Memory B cell (primary cell): ENCODE measurements at regions not wholly inside any gene's neighbourhood (a gene's known extent, or its start where the extent isn't known, plus 50 kb on each side); places are given as distances from the start of the nearest gene placed in this dataset.
"Not testable (repeated sequence)": the region's sequence is repeated elsewhere in the genome, so short reads cannot be mapped to it uniquely, and the experiment has no call there.

Experiments used
- ATAC-seq: fragments of 150-1000 bp; cut with Tn5 transposase; 2 replicates; pipeline ENCODE4 v1.10.0; 2021; ENCODE audit warnings: low read depth, mild to moderate bottlenecking, moderate library complexity
- DNase-seq, 2 donors: peaks; one replicate each; pipeline ENCODE4 v3.0.0; 2022; ENCODE audit warnings: low spot score in 2 of 2
- H3K27ac Mint-ChIP-seq: one replicate; pipeline ENCODE4 v1.8.0; 2022; ENCODE audit warnings: mild to moderate bottlenecking, moderate library complexity, mixed read lengths
- H3K27me3 Mint-ChIP-seq: one replicate; pipeline ENCODE4 v1.8.0; 2022; ENCODE audit warnings: mixed read lengths
- H3K36me3 Mint-ChIP-seq: one replicate; pipeline ENCODE4 v1.8.0; 2022; ENCODE audit warnings: mild to moderate bottlenecking, mixed read lengths
- H3K4me1 Mint-ChIP-seq: one replicate; pipeline ENCODE4 v1.8.0; 2022; ENCODE audit warnings: mixed read lengths
- H3K4me3 Mint-ChIP-seq: one replicate; pipeline ENCODE4 v1.8.0; 2022; ENCODE audit warnings: mild to moderate bottlenecking, moderate library complexity, mixed read lengths
- H3K9me3 Mint-ChIP-seq: one replicate; pipeline ENCODE4 v1.8.0; 2022; ENCODE audit warnings: mixed read lengths

- DNase-seq (no peak), ATAC-seq (no peak)
- no peaks in the 10 kb centered on the region for H3K36me3 Mint-ChIP-seq
- no peaks in the 10 kb centered on the region for H3K9me3 Mint-ChIP-seq
- no peak overlapping the region for H3K27ac Mint-ChIP-seq
- no peaks in the 10 kb centered on the region for H3K27me3 Mint-ChIP-seq
- no peak overlapping the region for H3K4me3 Mint-ChIP-seq
- H3K4me1 Mint-ChIP-seq = no peaks in the 10 kb centered on the region
Observed at GRCh38 chr7:113179313-113179712, 61.0 kb upstream of the SMIM30 start.

- DNase-seq = no peak
- H3K4me3 Mint-ChIP-seq = no peak overlapping the region
- H3K27me3 Mint-ChIP-seq = peaks cover 5% of the 10 kb centered on the region
Observed at GRCh38 chr7:113176836-113177235, 58.5 kb upstream of the SMIM30 start.

GRCh38 chr7:113176180-113176579 lies 57.8 kb upstream of the SMIM30 start:
- H3K4me3 Mint-ChIP-seq, H3K27ac Mint-ChIP-seq, H3K4me1 Mint-ChIP-seq, DNase-seq, H3K27me3 Mint-ChIP-seq, ATAC-seq, H3K9me3 Mint-ChIP-seq, H3K36me3 Mint-ChIP-seq: not testable (repeated sequence)

More at GRCh38 chr7:113176836-113177235, 58.5 kb upstream of the SMIM30 start:
- no peak overlapping the region for H3K27ac Mint-ChIP-seq
- H3K9me3 Mint-ChIP-seq = no peaks in the 10 kb centered on the region
- no peak for ATAC-seq
- no peaks in the 10 kb centered on the region for H3K36me3 Mint-ChIP-seq
- no peaks in the 10 kb centered on the region for H3K4me1 Mint-ChIP-seq

GRCh38 chr7:113175525-113176104 lies 57.3 kb upstream of the SMIM30 start:
- no peaks in the 10 kb centered on the region for H3K9me3 Mint-ChIP-seq
- no peak overlapping the region for H3K27ac Mint-ChIP-seq
- no peaks in the 10 kb centered on the region for H3K4me1 Mint-ChIP-seq
- H3K4me3 Mint-ChIP-seq = no peak overlapping the region
- peaks cover 5% of the 10 kb centered on the region for H3K27me3 Mint-ChIP-seq
- ATAC-seq = no peak
- no peaks in the 10 kb centered on the region for H3K36me3 Mint-ChIP-seq
- DNase-seq = no peak

GRCh38 chr7:113172726-113173125 lies 54.4 kb upstream of the SMIM30 start:
- Mint-ChIP-seq H3K4me1 (no peaks in the 10 kb centered on the region), H3K36me3 (no peaks in the 10 kb centered on the region), H3K27me3 (peaks cover 7% of the 10 kb centered on the region), H3K27ac (no peak overlapping the region), H3K9me3 (no peaks in the 10 kb centered on the region), H3K4me3 (no peak overlapping the region)
- no peak for DNase-seq
- ATAC-seq = no peak

- DNase-seq (no peak), ATAC-seq (no peak)
- no peaks in the 10 kb centered on the region for H3K9me3 Mint-ChIP-seq
- H3K4me1 Mint-ChIP-seq = no peaks in the 10 kb centered on the region
- no peak overlapping the region for H3K27ac Mint-ChIP-seq
- no peaks in the 10 kb centered on the region for H3K36me3 Mint-ChIP-seq
- H3K27me3 Mint-ChIP-seq = peaks cover 11% of the 10 kb centered on the region
- H3K4me3 Mint-ChIP-seq = no peak overlapping the region
Observed at GRCh38 chr7:113170591-113170990, 52.2 kb upstream of the SMIM30 start.
